Endothelial cell (in vitro differentiated cells): ENCODE measurements at regions not wholly inside any gene's neighbourhood (a gene's known extent, or its start where the extent isn't known, plus 50 kb on each side); places are given as distances from the start of the nearest gene placed in this dataset.

Experiments
- DNase-seq: peaks from one replicate; pipeline ENCODE4 v3.0.0; 2021; ENCODE audit warnings: low spot score
- H3K27ac Mint-ChIP-seq: one replicate; pipeline ENCODE4 v1.8.0; 2021; ENCODE audit warnings: mixed read lengths, inconsistent platforms; ENCODE audit not compliant: unreplicated experiment
- H3K27me3 Mint-ChIP-seq: one replicate; pipeline ENCODE4 v1.8.0; 2021; ENCODE audit warnings: mild to moderate bottlenecking, moderate library complexity, mixed read lengths, inconsistent platforms; ENCODE audit not compliant: unreplicated experiment
- H3K36me3 Mint-ChIP-seq: one replicate; pipeline ENCODE4 v1.8.0; 2021; ENCODE audit warnings: mild to moderate bottlenecking, low read depth, mixed read lengths, inconsistent platforms; ENCODE audit not compliant: unreplicated experiment
- H3K4me1 Mint-ChIP-seq: one replicate; pipeline ENCODE4 v1.8.0; 2021; ENCODE audit warnings: mild to moderate bottlenecking, mixed read lengths, inconsistent platforms; ENCODE audit not compliant: unreplicated experiment
- H3K4me3 Mint-ChIP-seq: one replicate; pipeline ENCODE4 v1.8.0; 2021; ENCODE audit warnings: mild to moderate bottlenecking, mixed read lengths, inconsistent platforms; ENCODE audit not compliant: unreplicated experiment
- H3K9me3 Mint-ChIP-seq: one replicate; pipeline ENCODE4 v1.8.0; 2021; ENCODE audit warnings: mixed read lengths, inconsistent platforms; ENCODE audit not compliant: unreplicated experiment
- TF ChIP-seq, protein P1 (sequence below): fragments of 200-600 bp; sonication (generic); IDR thresholded peaks from one replicate; pipeline ENCODE4 v1.5.0; 2021; ENCODE audit warnings: antibody characterized with exemption; ENCODE audit not compliant: unreplicated experiment

DNA sequence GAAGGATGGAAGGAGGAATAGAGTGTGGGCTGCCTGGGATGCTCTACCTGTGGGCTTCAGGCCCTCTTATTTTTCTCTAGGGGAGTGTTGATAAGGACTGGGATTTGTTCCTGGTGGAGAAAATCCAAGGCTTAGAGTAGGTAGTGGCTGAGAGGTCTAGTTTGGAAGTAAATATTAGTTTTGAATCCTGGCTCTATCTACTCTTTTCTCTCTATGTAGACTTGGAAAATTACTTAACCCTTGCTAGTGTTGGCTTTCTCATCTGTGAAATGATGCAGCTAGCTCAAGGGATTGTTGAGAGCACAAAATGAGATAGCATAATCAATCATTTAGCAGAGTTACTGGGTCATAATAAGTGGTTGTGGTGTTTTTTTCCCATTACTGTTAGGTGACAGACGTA is 102.7 kb upstream of the MLIP start:
- H3K4me1 Mint-ChIP-seq: no peaks in the 10 kb centered on the region
- DNase-seq: no peak
- H3K4me3 Mint-ChIP-seq: no peak overlapping the region
- no peaks in the 10 kb centered on the region for H3K9me3 Mint-ChIP-seq
- TF ChIP-seq, protein P1, sequence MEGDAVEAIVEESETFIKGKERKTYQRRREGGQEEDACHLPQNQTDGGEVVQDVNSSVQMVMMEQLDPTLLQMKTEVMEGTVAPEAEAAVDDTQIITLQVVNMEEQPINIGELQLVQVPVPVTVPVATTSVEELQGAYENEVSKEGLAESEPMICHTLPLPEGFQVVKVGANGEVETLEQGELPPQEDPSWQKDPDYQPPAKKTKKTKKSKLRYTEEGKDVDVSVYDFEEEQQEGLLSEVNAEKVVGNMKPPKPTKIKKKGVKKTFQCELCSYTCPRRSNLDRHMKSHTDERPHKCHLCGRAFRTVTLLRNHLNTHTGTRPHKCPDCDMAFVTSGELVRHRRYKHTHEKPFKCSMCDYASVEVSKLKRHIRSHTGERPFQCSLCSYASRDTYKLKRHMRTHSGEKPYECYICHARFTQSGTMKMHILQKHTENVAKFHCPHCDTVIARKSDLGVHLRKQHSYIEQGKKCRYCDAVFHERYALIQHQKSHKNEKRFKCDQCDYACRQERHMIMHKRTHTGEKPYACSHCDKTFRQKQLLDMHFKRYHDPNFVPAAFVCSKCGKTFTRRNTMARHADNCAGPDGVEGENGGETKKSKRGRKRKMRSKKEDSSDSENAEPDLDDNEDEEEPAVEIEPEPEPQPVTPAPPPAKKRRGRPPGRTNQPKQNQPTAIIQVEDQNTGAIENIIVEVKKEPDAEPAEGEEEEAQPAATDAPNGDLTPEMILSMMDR: no peak
- no peak overlapping the region for H3K27ac Mint-ChIP-seq
- no peaks in the 10 kb centered on the region for H3K27me3 Mint-ChIP-seq
- no peaks in the 10 kb centered on the region for H3K36me3 Mint-ChIP-seq

DNA sequence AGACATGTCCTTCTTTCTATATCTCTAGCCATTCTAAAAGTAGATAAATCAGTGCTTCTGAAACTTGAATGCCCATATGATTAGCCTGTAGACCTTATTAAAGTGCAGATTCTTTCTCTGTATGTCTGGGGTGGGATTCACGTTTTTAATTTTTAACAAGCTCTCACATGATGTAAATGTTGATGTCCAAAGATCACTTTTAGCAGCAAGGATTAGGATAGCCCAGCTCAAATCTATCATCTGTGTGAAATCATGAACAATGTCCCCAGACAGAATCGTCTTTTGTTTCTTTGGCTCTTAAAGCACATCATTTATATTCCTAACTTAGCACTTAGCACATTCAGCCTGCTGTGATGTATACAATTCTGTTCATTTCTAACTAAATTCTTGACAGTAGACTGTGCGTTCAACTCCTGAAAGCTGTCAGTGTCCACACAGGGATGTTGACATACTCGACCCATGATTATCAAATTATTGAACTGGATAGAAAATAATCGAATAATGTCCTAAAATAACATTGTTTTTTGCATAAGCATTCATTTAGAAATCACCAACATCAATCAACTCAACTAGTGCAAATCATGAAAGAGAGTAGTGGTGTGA is 102.1 kb upstream of the MLIP start:
- Mint-ChIP-seq H3K4me1 (peaks cover 2% of the 10 kb centered on the region), H3K27ac (no peak overlapping the region), H3K9me3 (no peaks in the 10 kb centered on the region), H3K36me3 (no peaks in the 10 kb centered on the region), H3K27me3 (no peaks in the 10 kb centered on the region), H3K4me3 (no peak overlapping the region)
- TF ChIP-seq, protein P1: no peak
- DNase-seq: no peak

DNA sequence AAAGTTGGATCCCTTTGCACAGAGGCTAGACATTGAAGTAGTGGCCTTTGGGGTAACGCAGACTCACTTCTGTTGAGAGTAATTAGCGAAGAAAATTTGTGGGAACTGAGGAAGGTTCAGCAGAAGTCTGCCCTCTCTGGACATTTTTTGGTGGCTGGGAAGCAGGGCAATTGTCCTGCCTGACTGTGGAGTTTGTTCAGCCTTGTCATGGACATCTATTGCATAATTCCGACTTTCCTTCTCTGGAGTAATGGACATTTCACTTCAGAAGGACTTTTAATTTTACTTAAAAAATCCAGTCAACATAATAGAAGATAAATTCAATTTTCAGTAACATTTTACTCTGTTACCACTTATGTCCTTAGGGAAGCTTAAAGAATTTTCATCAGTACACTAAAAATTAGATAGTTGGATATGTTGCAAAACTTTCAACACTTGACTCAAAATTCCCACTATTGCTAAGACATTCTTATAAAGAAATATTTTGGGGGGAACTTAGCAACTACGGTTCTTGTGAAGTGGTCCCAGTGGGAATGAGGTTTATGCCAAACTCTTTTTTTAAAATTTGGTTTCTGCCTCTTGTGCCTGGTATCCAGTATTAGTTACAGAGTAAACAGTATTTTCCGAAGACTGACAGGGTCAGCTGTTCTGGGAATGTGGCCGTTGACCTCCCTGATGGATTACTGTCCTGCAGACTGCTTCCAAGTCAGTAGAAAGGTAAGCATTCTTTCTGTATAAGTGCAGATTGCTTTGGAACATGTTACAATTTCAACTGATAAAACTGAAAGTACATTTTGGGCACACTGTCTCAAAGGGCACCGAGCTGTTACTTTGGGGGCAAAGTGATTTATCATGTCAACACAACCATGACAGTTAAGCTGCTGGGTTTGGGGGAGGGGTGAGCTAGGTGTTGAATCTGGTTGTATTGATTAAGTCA is 100.6 kb upstream of the MLIP start:
- no peaks in the 10 kb centered on the region for H3K9me3 Mint-ChIP-seq
- peaks cover 3% of the 10 kb centered on the region for H3K27me3 Mint-ChIP-seq
- H3K4me3 Mint-ChIP-seq: no peak overlapping the region
- DNase-seq: no peak
- TF ChIP-seq, protein P1: no peak
- no peak overlapping the region for H3K27ac Mint-ChIP-seq
- H3K36me3 Mint-ChIP-seq: no peaks in the 10 kb centered on the region
- peaks cover 10% of the 10 kb centered on the region for H3K4me1 Mint-ChIP-seq

DNA sequence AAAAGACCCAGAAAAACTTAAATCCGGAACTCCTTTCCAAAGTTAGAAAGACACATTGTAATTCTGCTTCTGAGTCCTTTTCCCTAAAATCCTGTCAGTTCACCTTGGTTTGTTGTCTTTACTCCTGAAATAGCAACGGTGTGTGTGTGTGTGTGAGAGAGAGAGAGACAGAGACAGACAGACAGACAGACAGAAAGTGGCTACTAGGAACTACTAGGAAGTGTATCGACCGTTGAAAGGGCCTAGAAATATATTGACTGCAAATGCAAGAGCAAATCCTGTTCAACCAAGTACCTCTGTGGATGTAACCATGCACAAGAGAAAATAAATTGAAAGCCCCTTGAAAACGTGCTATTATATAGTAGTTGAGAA is 100.0 kb upstream of the MLIP start:
- Mint-ChIP-seq H3K4me1 (peaks cover 10% of the 10 kb centered on the region), H3K4me3 (no peak overlapping the region), H3K27ac (no peak overlapping the region), H3K9me3 (no peaks in the 10 kb centered on the region), H3K27me3 (peaks cover 3% of the 10 kb centered on the region), H3K36me3 (no peaks in the 10 kb centered on the region)
- no peak for DNase-seq
- TF ChIP-seq, protein P1: no peak

DNA sequence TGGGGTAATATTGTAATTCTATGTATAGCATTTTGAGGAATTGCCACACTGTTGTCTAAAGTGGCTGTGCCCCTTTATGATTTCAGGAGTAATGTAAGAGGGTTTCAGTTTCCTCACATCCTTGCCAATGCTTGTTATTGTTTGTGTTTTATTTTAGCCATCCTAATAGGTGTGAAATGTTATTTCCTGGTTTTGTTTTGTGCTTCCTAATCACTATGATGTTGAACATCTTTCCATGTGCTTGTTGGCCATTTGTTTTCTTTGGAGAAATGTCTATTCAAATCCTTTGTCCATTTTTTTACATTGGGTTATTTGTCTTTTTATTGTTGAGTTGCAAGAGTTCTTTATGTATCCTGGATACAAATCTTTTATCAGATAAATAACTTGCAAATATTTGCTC is 97.3 kb upstream of the MLIP start:
- H3K36me3 Mint-ChIP-seq: no peaks in the 10 kb centered on the region
- H3K9me3 Mint-ChIP-seq: no peaks in the 10 kb centered on the region
- no peak overlapping the region for H3K4me3 Mint-ChIP-seq
- H3K4me1 Mint-ChIP-seq: peaks cover 14% of the 10 kb centered on the region
- TF ChIP-seq, protein P1: no peak
- peaks cover 3% of the 10 kb centered on the region for H3K27me3 Mint-ChIP-seq
- DNase-seq: no peak
- H3K27ac Mint-ChIP-seq: no peak overlapping the region
